ENCODE measurements at regions not wholly inside any gene's neighbourhood (a gene's known extent, or its start where the extent isn't known, plus 50 kb on each side); places are given as distances from the start of the nearest gene placed in this dataset.
"Not testable (repeated sequence)": the region's sequence is repeated elsewhere in the genome, so short reads cannot be mapped to it uniquely, and the experiment has no call there.

DNA sequence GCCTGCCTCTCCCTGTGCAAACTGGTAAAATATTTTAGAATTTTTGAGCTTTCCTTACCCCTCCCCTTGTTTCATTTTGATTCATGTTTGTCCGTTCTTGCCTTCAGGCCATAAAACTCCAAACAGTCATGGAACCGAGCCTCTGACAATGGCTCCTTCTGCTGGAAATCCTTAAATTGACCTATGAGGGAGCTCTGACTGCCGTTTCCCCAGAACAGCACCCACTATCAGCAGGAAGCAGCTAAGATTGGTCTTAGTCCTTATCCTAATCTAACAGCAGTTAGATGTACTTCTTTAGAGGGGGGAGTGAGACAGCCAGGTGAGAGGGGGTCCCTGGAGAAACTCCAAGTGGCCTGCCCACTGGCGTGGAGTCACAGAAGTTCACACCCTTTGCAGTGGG is 106.7 kb downstream of the FAM174A start:
- no peak for DNase-seq (ENCODE audit: low spot score)

DNA sequence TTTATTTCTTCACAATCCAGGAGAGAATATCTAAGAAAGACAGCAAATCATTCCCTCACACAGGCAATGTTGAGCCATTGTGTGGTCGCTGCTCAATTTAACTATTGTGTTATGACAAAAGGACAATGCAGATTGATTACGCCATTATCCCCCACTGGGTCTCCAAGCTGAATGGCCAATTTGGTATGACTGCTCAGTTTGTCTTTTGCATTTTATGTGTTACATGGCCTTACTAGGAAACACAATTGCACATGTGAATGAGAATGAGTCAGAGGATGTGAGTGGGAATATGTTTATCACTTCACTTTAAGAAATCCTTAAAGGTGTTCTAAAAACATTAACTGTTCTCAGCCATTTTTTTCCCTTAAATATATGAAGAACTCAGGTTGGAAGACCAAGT is 108.3 kb downstream of the FAM174A start:
- no peak for DNase-seq (ENCODE audit: low spot score)

DNA sequence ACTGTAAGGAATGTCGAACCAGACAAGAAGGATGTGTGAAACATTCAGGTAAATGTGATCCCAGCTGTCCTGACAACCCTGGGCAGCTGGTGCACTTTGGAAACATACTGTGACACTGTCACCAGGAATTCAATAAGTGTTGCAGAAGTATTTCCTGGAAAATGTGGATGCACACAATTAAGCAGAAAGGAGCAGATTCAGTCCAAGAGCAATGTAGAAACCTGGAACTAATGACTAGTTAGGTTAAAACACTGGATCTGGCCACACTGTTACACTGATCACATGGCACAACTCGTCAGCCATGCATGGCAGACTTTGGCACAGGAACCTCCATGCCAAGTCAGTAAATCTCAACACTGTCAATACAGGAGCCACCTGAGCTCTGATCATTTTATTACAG is 109.0 kb downstream of the FAM174A start:
- no peak for DNase-seq (ENCODE audit: low spot score)

DNA sequence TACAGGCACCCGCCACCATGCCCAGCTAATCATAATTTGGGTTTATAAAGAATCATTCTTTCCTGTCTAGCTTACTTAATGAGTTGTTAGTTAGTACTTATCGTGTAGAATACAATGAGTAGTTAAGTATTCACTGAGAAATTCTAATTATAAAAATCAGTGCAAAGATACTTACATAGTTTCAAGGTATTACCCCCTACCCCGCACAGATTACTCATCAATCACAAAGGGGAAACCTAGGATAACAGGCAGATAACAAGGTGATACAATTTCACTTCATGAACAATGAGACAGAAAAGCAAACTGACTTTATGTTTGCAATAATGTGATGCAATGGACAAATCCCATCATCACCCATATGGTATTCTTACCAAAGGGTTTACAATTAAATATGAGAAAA is 109.6 kb downstream of the FAM174A start:
- DNase-seq (ENCODE audit: low spot score) = no peak

DNA sequence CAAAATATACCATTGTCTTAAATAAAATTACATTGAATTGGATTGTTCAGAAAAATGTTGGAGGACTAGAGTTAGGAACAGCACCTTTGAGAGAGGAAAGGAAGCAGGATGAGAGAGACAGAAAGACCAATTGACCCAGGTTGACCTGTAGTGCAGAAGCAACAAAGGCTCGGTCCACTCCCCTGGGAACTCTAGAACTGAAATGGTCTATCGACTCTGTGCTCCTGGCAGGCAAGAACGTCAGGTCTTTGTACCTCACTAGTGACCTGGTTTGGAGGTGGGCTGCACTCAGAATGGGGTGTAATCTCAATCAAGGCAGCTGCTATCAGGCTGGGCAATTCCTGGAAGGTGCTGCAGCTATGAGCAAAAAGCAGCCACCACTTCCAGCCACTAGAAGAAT is 110.8 kb downstream of the FAM174A start:
- no peak for DNase-seq (ENCODE audit: low spot score)

DNA sequence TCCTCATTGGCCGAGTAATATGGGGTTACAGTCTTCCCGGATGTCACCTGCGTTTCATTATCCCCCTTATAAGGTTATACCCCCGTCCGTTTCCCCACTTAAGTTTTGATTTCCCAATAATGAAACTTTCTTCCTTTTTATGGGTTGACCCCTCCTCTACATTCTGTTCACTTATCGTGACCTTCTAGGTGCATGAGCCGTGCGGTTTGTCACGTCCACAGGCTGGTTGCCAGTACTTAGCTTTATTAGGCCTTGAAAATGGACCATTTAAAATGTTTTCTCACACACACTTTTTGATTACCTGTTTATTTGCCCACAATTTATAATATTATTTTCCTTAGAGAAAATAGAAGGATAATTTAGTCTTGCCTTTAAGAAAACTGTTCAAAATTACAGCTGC is 111.5 kb downstream of the FAM174A start:
- DNase-seq (ENCODE audit: low spot score) = no peak

DNA sequence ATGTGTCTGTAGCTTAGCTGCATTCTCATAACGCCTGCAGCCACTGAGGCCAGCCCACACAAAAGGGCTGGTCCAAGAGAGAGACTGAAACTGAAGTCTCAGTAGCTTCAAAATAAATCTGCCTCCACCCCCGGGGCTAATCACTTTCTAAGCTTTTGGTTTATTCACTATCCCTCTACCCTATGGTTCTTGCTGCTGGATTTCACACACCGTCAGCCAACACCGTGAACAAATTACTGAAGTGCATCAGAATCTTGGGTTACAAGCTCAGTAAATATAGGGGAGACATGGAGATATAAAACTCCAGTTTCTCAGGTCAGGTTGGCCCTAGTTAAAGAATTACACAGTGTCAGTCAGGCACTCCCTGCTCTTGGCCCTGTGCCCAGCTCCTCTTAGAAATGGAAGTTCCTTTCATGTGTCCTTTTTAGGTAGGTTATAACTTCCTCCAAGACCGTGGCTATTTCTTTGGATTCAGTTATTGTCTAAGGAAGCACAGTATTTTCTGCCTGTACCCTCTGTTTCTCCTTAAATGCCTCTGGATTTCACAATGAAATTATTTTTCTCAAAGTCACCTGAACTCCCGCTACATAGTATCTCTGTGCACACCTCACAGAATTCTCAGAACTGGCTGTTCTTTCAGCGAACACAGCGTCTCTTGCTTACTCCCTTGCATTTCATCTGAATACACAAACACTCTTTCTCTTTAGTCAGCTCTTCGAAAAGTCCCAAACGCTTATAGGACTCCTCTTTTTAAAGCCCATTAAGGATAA is 112.5 kb downstream of the FAM174A start:
- DNase-seq (ENCODE audit: low spot score) = peak; percentile 3

DNA sequence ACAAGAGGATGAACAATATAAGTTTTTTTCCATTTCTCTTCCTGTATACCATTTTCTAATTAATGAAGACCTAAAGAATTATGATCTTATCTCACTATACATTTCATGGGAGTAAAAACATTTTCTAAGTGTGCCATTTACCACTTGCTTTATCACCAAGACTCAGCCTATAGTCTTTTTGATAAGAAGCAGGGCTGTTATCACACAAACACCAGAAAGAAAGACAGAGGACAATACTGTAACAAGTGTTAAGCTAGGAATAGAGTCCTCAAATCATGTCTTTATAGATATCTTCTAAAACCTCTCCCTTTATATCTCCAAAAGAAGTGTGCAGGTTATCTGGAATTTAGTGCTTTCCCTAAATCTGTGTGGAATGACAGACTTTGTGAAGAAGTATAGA is 119.7 kb downstream of the FAM174A start:
- no peak for DNase-seq (ENCODE audit: low spot score)

DNA sequence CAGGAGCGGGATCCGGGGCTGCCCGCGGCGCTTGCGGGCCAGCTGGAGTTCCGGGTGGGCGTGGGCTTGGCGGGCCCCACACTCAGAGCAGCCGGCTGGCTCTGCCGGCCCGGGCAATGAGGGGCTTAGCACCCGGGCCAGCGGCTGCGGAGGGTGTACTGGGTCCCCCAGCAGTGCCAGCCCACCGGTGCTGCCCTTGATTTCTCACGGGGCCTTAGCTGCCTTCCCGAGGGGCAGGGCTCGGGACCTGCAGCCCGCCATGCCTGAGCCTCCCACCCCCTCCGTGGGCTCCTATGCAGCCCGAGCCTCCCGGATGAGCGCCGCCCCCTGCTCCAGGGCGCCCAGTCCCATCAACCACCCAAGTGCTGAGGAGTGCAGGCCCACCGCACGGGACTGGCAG is 121.6 kb downstream of the FAM174A start:
- not testable (repeated sequence) for DNase-seq (ENCODE audit: low spot score)

DNA sequence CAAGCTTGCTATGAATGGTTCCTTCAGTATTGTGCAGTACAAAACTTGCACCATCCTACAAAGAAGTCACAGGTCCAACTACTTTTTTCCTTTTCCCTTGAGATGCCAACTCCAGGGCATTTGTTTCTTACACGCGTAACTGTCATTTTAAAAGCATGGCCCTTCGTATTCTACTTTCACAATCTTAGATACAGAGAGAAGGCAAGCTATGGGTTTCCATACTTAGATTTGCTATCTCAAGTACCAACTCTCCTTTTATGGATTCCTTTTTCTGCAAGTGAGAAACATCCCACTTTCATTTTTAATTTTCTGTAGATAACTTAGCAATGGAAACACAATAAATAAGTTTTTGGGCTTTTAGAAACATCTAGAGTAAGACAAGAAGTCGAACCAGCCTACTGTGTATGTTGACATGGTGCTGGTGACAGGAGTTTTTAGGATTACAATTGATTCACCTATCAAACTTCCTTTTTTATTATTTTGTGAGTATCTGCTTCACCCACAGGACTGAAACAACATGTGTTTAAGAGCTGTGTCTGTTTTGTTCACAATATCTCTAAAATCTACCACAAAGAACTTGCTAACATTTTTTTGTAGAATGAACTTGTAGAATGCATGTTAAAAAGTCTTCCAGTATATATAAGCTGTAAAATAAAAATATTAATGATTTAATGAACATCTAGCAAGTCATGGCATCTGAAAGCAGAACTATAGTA is 124.1 kb downstream of the FAM174A start:
- DNase-seq (ENCODE audit: low spot score) = no peak

DNA sequence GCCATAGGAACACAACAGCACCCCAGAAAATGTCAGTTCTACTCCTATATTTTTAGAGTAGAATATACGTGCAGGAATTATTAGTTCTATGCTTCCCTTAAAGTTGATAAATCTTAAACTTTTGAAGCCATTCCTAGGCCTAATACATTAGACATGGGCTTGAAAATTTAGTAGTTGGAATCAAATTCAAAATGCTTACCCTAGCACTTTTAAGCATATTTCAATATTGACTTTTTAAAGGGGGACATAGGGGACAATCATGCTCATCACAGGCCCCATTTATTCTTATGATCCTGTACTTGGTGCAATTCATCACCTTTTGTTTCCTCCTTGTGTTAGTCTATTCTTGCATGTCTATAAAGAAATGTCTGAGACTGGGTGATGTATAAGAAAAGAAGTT is 129.0 kb downstream of the FAM174A start:
- DNase-seq (ENCODE audit: low spot score) = no peak

DNA sequence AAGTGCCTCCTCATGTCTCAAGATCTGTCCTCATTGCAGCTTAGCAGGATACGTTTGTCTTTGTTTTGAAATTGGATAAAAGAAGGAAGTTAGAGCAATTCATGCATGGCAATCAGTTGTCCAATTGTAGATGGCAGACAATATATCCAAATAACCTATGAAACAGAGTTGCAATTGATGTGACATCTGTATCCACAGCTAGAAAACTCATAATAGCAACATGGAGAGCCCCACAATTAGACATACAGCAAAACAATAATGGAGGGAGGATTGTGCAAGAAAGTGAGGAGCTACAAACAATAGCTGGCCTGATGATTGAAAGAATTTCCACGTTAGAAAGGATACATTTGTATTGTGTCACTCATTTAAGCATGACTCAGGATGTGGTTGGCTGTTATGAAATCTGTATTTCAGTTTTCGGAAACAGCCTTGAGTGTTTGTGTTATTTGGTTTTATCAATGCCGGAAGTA is 132.0 kb downstream of the FAM174A start:
- peak; percentile 46 for DNase-seq (ENCODE audit: low spot score)

DNA sequence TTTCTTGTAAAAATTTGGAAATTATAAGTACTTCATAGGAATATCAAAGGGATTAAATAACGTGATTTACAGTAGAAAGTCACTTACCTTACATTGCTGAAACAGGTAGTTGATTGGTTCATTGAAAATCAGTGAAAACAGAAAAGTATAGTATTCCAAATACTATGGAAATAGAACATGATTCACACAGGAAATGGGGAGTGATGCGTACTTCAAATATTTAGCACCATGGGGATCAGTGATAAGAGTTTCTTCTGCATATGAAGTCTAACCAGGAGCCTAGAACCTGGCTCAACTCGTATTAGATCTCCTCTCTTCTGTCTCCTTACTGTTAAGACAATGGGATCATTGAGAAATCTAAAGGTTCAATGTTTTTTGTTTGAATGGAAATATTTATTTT is 133.3 kb downstream of the FAM174A start:
- DNase-seq (ENCODE audit: low spot score) = no peak

DNA sequence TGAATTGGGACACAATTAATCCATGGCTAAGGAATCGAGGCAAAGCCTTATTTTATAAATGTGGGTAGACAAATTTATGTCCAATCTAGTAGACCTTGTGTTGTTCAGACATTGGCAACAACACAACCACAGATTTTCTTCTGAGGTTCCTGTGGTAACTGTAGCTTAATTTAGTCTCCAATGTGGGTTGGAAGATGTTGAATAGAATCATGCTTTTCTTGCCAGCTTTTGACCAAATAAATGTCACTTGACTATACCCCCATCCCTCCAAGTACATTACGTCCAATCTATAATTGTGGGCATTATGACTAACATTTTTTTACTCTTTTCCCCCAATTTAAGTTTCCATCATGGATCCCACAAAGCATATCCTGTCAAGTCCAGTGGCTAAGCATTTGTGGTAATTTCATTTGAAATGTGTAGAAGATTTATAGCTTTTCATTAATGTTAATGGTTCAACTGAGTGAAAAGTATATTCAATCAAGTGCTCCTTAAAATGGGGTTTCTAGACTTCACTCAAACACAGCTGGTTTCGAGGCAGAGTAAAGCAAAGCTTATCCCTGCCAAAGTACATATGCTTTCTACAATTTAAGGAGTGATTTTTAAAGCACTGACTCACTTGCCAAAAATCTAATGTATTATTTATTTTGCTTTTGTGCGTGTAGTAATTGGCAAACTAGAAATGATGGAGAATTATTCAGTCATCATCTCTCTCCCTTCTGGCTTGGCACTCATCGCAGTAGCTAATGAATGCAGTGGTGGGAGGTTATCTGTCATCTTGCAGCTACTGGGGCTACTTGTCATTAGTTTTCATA is 141.8 kb downstream of the FAM174A start:
- DNase-seq (ENCODE audit: low spot score) = no peak

DNA sequence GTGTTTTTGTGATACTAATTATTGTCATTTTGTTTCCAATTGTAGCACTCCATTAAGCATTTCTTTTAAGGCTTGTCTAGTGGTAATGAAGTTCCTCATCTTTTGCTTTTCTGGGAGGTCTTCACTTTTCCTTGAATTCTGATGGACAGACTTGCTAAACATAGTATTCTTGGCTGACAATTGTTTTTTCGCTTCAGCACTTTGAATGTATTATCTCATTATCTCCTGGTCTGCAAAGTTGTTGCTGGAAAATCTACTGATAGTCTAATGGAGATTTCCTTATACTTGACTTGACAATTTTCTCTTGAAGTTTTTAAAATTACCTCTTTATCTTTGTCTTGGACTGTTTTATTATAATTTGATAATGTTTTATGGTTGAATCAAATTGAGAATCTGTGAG is 147.5 kb downstream of the FAM174A start:
- DNase-seq (ENCODE audit: low spot score) = no peak

DNA sequence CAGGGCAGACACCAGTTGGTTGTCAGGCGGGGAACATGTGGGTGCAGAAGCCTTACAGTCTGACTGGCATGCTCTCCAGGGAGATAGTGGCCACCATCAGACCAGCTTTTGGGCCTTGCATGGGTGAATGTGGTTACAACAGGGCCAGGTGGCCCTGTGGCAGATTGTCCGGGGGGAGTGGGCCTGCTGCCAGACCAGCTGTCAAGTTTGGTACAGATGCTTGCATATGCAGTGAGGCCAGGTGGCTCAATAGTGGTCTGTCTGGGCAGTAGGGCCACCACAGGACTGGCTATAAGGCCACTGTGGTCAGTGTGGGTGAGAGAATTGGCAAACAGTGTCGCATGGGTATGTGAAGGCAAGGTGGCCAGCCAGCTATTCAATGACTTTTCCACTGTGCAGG is 148.7 kb downstream of the FAM174A start:
- no peak for DNase-seq (ENCODE audit: low spot score)

DNA sequence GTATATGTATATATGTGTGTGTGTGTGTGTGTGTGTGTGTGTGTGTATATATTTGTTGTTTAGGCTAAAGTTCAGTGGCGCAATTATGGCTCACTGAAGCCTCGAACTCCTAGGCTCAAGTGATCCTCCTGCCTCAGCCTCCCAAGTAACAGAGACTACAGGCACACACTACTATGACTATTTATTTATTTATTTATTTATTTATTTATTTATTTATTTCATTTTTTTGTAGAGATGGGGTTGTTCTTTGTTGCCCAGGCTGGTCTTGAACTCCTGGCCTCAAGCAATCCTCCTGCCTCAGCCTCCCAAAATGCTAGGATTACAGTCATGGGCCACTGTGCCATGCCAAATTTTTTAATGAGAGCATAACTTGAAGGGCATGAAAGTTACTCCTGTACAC is 149.9 kb downstream of the FAM174A start:
- DNase-seq (ENCODE audit: low spot score) = not testable (repeated sequence)

DNA sequence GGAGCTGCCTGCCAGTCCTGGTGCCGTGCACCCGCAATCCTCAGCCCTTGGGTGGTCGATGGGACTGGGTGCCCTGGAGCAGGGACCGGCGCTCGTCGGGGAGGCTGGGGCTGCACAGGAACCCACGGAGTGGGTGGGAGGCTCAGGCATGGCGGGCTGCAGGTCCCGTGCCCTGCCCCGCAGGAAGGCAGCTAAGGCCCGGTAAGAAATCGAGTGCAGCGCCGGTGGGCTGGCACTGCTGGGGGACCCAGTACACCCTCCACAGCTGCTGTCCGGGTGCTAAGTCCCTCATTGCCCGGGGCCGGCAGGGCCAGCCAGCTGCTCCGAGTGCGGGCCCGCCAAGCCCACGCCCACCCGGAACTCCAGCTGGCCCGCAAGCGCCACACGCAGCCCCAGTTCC is 153.7 kb downstream of the FAM174A start:
- DNase-seq (ENCODE audit: low spot score) = not testable (repeated sequence)

DNA sequence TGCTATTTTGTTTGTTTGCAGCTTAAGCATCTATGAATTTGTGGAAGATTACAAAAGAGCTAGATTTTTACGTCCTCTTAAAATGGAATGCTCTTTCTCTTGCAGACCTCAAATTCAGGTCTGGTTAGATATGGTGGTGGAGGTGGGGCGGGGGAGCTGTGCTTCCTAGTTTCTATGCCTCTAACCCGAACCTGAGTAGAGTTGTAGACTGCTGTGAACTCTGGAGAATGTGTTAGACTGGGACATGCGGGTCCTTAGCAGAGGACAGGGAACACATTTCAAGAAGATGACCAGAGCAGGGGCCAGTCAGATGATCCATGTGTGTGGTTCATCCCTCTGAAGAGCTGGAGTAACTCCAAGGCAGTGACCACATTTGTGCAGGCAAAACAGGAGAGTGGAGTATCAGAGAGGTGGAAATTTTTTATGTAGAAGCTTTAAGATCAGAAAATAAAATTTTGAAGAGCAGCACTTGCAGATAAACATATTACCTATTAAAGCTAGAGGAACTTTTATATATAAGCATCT is 154.9 kb downstream of the FAM174A start:
- DNase-seq (ENCODE audit: low spot score) = no peak

DNA sequence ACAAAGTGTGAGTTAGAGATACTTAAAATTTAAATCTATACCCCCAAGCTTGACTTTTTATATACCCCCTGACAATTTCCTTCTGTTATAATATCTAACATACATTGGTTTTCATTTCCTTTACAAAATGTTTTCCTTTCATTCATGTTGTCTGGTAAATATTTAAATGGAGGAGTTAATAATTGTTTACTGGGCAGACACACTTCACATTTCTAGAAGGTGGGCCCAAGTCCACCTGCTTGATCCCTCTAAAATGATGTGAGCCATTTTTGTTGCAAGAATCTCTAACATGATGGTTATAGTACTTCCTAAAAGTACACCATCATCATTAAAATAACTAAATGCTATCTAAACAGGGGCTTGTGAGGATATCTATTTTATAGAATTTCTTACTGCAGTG is 155.9 kb downstream of the FAM174A start:
- no peak for DNase-seq (ENCODE audit: low spot score)

DNA sequence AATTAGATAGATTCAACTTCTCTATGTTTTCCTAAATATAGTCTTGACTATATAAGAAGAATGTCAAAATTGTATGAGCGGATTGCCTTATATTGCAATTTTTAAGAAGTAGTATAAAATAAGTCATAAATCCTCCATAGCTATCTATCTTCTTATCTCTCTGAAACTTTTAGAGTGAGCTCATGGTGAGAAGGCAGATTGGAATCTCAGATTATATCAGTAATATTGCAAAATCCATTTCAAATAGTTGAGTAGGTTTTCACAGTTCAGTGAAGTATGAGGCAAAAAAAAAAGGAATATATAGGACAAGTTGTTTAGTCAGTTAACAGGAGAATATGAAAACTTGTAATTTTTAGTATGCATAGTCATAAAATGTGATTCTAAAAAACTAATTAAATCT is 156.4 kb downstream of the FAM174A start:
- no peak for DNase-seq (ENCODE audit: low spot score)

DNA sequence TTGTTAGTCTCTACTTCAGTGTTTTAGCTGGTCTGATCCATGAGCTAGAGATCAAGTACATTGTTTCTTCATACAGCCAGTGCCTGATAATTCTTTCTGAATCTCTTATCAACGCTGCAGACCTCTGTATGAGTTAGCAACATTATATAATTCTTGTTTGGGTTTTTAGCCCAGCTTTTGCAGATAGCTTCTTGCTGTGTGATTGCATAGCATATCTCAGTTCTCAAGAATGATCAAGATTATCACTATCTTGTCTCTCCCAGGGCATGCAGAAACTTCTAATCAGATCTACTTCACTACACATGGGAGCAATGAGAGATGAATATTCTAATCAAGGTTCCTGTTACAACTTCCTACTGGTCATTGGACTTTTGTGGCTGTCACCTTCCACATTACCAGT is 158.3 kb downstream of the FAM174A start:
- no peak for DNase-seq (ENCODE audit: low spot score)

DNA sequence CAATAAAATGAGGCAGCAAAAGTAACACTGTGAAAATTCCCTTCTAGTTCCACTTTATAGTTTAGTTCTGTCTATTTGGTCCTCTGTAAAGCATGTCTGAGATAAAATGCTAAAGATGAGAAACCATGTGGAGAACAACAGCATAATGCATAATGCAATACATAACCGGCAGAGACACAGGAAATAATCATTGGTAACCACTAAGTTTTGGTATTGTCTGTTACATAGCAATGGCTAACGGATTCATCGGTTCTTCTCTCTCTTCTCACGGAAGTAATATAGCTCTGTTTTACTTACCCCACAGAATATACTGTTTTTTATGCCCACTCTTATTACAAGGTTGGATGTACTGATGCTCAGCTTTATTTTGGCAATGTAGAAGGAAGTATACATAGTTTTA is 158.9 kb downstream of the FAM174A start:
- no peak for DNase-seq (ENCODE audit: low spot score)
